ENCODE measurements at regions not wholly inside any gene's neighbourhood (a gene's known extent, or its start where the extent isn't known, plus 50 kb on each side); places are given as distances from the start of the nearest gene placed in this dataset.

DNA sequence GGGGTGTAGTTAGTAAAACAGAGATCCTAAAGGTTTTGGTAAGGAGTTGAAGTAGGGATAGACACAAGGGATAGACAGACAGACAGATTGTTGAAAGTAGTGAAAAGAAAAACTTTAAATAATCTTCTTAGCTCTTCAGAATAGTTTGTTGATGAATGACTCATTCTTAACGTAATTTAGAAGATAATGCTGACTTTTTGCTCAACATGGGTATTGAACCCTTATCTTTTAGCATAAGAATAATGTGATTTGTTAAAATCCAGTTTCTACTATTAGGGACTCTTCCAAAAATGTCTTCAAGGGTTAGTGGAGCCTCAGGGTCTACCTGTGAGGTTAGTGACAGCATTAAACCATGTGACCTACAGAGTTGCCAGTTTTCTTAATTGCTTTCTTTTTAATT lies 411.2 kb downstream of the ETV1 start:
- no peak for TF ChIP-seq POLR2AphosphoS5 (IDR thresholded peaks at IDR 0.05; ENCODE audit: low read depth, low read length)
- no peak for TF ChIP-seq TAF1 (IDR thresholded peaks at IDR 0.05; ENCODE audit: borderline replicate concordance, insufficient read depth, low read length)
- TF ChIP-seq, protein P1, sequence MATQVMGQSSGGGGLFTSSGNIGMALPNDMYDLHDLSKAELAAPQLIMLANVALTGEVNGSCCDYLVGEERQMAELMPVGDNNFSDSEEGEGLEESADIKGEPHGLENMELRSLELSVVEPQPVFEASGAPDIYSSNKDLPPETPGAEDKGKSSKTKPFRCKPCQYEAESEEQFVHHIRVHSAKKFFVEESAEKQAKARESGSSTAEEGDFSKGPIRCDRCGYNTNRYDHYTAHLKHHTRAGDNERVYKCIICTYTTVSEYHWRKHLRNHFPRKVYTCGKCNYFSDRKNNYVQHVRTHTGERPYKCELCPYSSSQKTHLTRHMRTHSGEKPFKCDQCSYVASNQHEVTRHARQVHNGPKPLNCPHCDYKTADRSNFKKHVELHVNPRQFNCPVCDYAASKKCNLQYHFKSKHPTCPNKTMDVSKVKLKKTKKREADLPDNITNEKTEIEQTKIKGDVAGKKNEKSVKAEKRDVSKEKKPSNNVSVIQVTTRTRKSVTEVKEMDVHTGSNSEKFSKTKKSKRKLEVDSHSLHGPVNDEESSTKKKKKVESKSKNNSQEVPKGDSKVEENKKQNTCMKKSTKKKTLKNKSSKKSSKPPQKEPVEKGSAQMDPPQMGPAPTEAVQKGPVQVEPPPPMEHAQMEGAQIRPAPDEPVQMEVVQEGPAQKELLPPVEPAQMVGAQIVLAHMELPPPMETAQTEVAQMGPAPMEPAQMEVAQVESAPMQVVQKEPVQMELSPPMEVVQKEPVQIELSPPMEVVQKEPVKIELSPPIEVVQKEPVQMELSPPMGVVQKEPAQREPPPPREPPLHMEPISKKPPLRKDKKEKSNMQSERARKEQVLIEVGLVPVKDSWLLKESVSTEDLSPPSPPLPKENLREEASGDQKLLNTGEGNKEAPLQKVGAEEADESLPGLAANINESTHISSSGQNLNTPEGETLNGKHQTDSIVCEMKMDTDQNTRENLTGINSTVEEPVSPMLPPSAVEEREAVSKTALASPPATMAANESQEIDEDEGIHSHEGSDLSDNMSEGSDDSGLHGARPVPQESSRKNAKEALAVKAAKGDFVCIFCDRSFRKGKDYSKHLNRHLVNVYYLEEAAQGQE (IDR thresholded peaks at IDR 0.05; ENCODE audit: insufficient read depth in 1 of 2, low read depth in 2 of 2, low read length in 2 of 2): no peak
- TF ChIP-seq SIN3A (IDR thresholded peaks at IDR 0.05; ENCODE audit: borderline replicate concordance, insufficient read depth, low read length): no peak
